H1 (cell line): ENCODE measurements at regions not wholly inside any gene's neighbourhood (a gene's known extent, or its start where the extent isn't known, plus 50 kb on each side); places are given as distances from the start of the nearest gene placed in this dataset.
A peak's percentile ranks its signal among the peaks of the same experiment; 100 is the strongest.

Source experiments
- CTCF ChIA-PET: fragments of 300-600 bp; sonication (Branson Sonifier 250); formaldehyde crosslinking; loops from one replicate; lab custom pipeline; 2021; ENCODE audit not compliant: partially characterized antibody; lab: Charles Lee
- POLR2A ChIA-PET: fragments of 300-600 bp; sonication (Branson Sonifier 250); formaldehyde crosslinking; loops from one replicate; lab custom pipeline; 2021; ENCODE audit warnings: inconsistent platforms; ENCODE audit not compliant: partially characterized antibody; lab: Charles Lee
- DNase-seq, 2 experiments: peaks; one replicate each; pipeline versions ENCODE4 v3.0.0 to v3.0.0-alpha.2; 2010 to 2022; ENCODE audit warnings: low spot score in 2 of 2, low read depth in 1 of 2, mixed read lengths in 1 of 2
- FAIRE-seq: peaks from 2 replicates; lab custom pipeline; 2011; peaks lifted over from hg19 to GRCh38; lab: Jason Lieb, UNC
- H2AFZ ChIP-seq: 2 replicates; pipeline ENCODE4 v1.8.1; 2012; ENCODE audit warnings: low read length, inconsistent platforms
- H2AK5ac ChIP-seq: 2 replicates; pipeline ENCODE4 v1.6.1; 2013; ENCODE audit warnings: low read depth, low read length
- H2BK120ac ChIP-seq: replicated peaks from 2 replicates; pipeline ENCODE3; 2013; ENCODE audit warnings: low read depth, low read length, inconsistent platforms
- H2BK12ac ChIP-seq: 2 replicates; pipeline ENCODE4 v1.6.1; 2013; ENCODE audit warnings: low read depth, low read length
- H2BK15ac ChIP-seq: 2 replicates; pipeline ENCODE4 v1.6.1; 2013; ENCODE audit warnings: low read length
- H2BK20ac ChIP-seq: 2 replicates; pipeline ENCODE4 v1.6.1; 2013; ENCODE audit warnings: low read length
- H2BK5ac ChIP-seq: 2 replicates; pipeline ENCODE4 v1.6.1; 2013; ENCODE audit warnings: low read depth, low read length
- H3K14ac ChIP-seq: 2 replicates; pipeline ENCODE4 v1.6.1; 2013; ENCODE audit warnings: inconsistent platforms; ENCODE audit not compliant: insufficient read length
- H3K18ac ChIP-seq: 2 replicates; pipeline ENCODE4 v1.6.1; 2013; ENCODE audit warnings: low read length; ENCODE audit errors: extremely low read depth
- H3K23ac ChIP-seq: 2 replicates; pipeline ENCODE4 v1.6.1; 2013; ENCODE audit warnings: inconsistent platforms; ENCODE audit not compliant: insufficient read length
- H3K23me2 ChIP-seq: 2 replicates; pipeline ENCODE4 v1.6.1; 2013; ENCODE audit warnings: low read depth, low read length
- H3K27ac ChIP-seq: 2 replicates; pipeline ENCODE4 v1.6.1; 2011; ENCODE audit warnings: low read depth, low read length, inconsistent platforms
- H3K27me3 ChIP-seq, 4 experiments: replicated peaks in 1 of 4; 1 replicate in 1 of 4; 2 replicates in 3 of 4; pipeline versions ENCODE4 v1.6.1 to v1.8.1; 2011 to 2013; ENCODE audit warnings: low read length in 3 of 4, mild to moderate bottlenecking in 3 of 4, inconsistent platforms in 2 of 4, mixed read lengths in 2 of 4, moderate library complexity in 1 of 4; ENCODE audit not compliant: control insufficient read depth in 3 of 4, insufficient read depth in 3 of 4; ENCODE audit errors: extremely low read depth in 1 of 4
- H3K36me3 ChIP-seq, 4 experiments: 2 replicates each; pipeline versions ENCODE4 v1.6.1 to v1.8.1; 2011 to 2013; ENCODE audit warnings: mild to moderate bottlenecking in 4 of 4, low read length in 3 of 4, moderate library complexity in 2 of 4, control low read depth in 1 of 4, inconsistent platforms in 1 of 4; ENCODE audit not compliant: insufficient read depth in 4 of 4, control insufficient read depth in 2 of 4
- H3K4ac ChIP-seq: replicated peaks from 2 replicates; pipeline ENCODE3; 2013; ENCODE audit warnings: low read length, low read depth, mixed read lengths, inconsistent platforms; ENCODE audit not compliant: insufficient read length
- H3K4me1 ChIP-seq, 4 experiments: replicated peaks in 1 of 4; 1 replicate in 1 of 4; 2 replicates in 3 of 4; pipeline versions ENCODE4 v1.6.1 to v1.8.1; 2011 to 2013; ENCODE audit warnings: low read length in 3 of 4, inconsistent platforms in 2 of 4, mixed read lengths in 1 of 4; ENCODE audit not compliant: insufficient read depth in 4 of 4, control insufficient read depth in 3 of 4
- H3K4me2 ChIP-seq, 2 experiments: 2 replicates each; pipeline versions ENCODE4 v1.6.1 to v1.8.1; 2011 to 2013; ENCODE audit warnings: low read depth in 2 of 2, low read length in 2 of 2, control low read depth in 1 of 2, inconsistent platforms in 1 of 2, mild to moderate bottlenecking in 1 of 2; ENCODE audit not compliant: insufficient read depth in 1 of 2
- H3K4me3 ChIP-seq, 4 experiments: fragments of 200-600, 300-600 bp in 1 of 4; sonication (generic), shearing (Covaris generic), sonication (Bioruptor Twin) in 1 of 4; 2 replicates each; pipeline versions ENCODE4 v1.5.1 to v1.8.1; 2011 to 2016; ENCODE audit warnings: low read length in 4 of 4, low read depth in 3 of 4, control low read depth in 2 of 4, inconsistent platforms in 2 of 4, mild to moderate bottlenecking in 2 of 4, mixed read lengths in 1 of 4, moderate library complexity in 1 of 4; ENCODE audit not compliant: insufficient read depth in 2 of 4; ENCODE audit errors: extremely low read depth in 1 of 4
- H3K56ac ChIP-seq: replicated peaks from 2 replicates; pipeline ENCODE3; 2013; ENCODE audit warnings: low read depth, mild to moderate bottlenecking, mixed read lengths, low read length, inconsistent platforms; ENCODE audit not compliant: insufficient read length
- H3K79me1 ChIP-seq: 2 replicates; pipeline ENCODE4 v1.6.1; 2013; ENCODE audit warnings: low read depth, low read length, control low read depth
- H3K79me2 ChIP-seq, 2 experiments: 2 replicates each; pipeline versions ENCODE4 v1.6.1 to v1.8.1; 2012 to 2013; ENCODE audit warnings: low read length in 2 of 2, mild to moderate bottlenecking in 2 of 2, inconsistent platforms in 1 of 2; ENCODE audit not compliant: insufficient read depth in 2 of 2, control insufficient read depth in 1 of 2
- H3K9ac ChIP-seq, 4 experiments: replicated peaks in 1 of 4; 1 replicate in 1 of 4; 2 replicates in 3 of 4; pipeline versions ENCODE4 v1.6.1 to v1.8.1; 2011 to 2013; ENCODE audit warnings: low read depth in 3 of 4, low read length in 3 of 4, control low read depth in 2 of 4, mild to moderate bottlenecking in 2 of 4, moderate library complexity in 2 of 4, inconsistent platforms in 1 of 4; ENCODE audit errors: extremely low read depth in 1 of 4
- H3K9me3 ChIP-seq, 2 experiments: 2 replicates each; pipeline versions ENCODE4 v1.6.1 to v1.8.1; 2012 to 2013; ENCODE audit warnings: mild to moderate bottlenecking in 2 of 2, moderate library complexity in 2 of 2, control low read depth in 1 of 2, inconsistent platforms in 1 of 2, low read depth in 1 of 2, low read length in 1 of 2, mixed read lengths in 1 of 2; ENCODE audit not compliant: insufficient read depth in 2 of 2
- H4K20me1 ChIP-seq, 2 experiments: replicated peaks in 1 of 2; 2 replicates each; pipeline versions ENCODE3 to v1.8.1; 2011 to 2013; ENCODE audit warnings: inconsistent platforms in 2 of 2, low read length in 2 of 2, mild to moderate bottlenecking in 1 of 2; ENCODE audit not compliant: insufficient read depth in 2 of 2, control insufficient read depth in 1 of 2
- H4K5ac ChIP-seq: 2 replicates; pipeline ENCODE4 v1.6.1; 2013; ENCODE audit warnings: low read length, low read depth, mixed read lengths, inconsistent platforms; ENCODE audit not compliant: insufficient read length
- H4K8ac ChIP-seq: 2 replicates; pipeline ENCODE4 v1.8.0; 2013; ENCODE audit warnings: mild to moderate bottlenecking, moderate library complexity, low read length, inconsistent platforms; ENCODE audit not compliant: insufficient read depth; ENCODE audit errors: extremely low read depth
- H4K91ac ChIP-seq: replicated peaks from 2 replicates; pipeline ENCODE3; 2013; ENCODE audit warnings: low read length, mixed read lengths, inconsistent platforms; ENCODE audit not compliant: insufficient read length
- ATF2 ChIP-seq: IDR thresholded peaks from 2 replicates; pipeline ENCODE4 v1.6.1; 2012; ENCODE audit warnings: low read length, inconsistent platforms
- CBX8 ChIP-seq: fragments of 300-800, 300-1000 bp; sonication (generic); IDR thresholded peaks from 2 replicates; pipeline ENCODE4 v1.7.1; 2016; ENCODE audit warnings: low read depth, low read length, borderline replicate concordance
- CREB1 ChIP-seq: IDR thresholded peaks from 2 replicates; pipeline ENCODE4 v1.6.1; 2012; ENCODE audit warnings: inconsistent platforms
- HDAC2 ChIP-seq, 2 experiments: fragments of 300-600 bp in 1 of 2; sonication (generic) in 1 of 2; IDR thresholded peaks; 2 replicates each; pipeline ENCODE4 v1.6.1; 2011 to 2012; ENCODE audit warnings: low read depth in 2 of 2, low read length in 2 of 2, mild to moderate bottlenecking in 2 of 2, moderate library complexity in 2 of 2, borderline replicate concordance in 1 of 2, inconsistent platforms in 1 of 2
- NANOG ChIP-seq: IDR thresholded peaks from 2 replicates; pipeline ENCODE4 v1.6.1; 2011; ENCODE audit warnings: low read length, low read depth, mild to moderate bottlenecking, inconsistent platforms; ENCODE audit not compliant: insufficient read depth, poor library complexity, severe bottlenecking
- POLR2AphosphoS5 ChIP-seq: IDR thresholded peaks from 2 replicates; pipeline ENCODE4 v1.6.1; 2011; ENCODE audit warnings: low read depth, low read length
- TAF1 ChIP-seq: IDR thresholded peaks from 2 replicates; pipeline ENCODE4 v1.6.1; 2011; ENCODE audit warnings: mild to moderate bottlenecking, low read depth, low read length
- WGBS, 2 experiments: shearing (Covaris generic) in 1 of 2; methylation state at CpG; one replicate each; pipeline versions ENCODE4 v1.1.6 to v1.1.7; 2013 to 2015; ENCODE audit warnings: low lambda C conversion rate in 2 of 2, mixed read lengths in 2 of 2, inconsistent platforms in 1 of 2, low coverage in 1 of 2, missing lambda C conversion rate in 1 of 2; ENCODE audit not compliant: insufficient replicate concordance in 2 of 2, insufficient coverage in 1 of 2, insufficient read length in 1 of 2; ENCODE audit errors: extremely low coverage in 1 of 2, missing lambda C conversion rate in 1 of 2; 5-methylcytosine and 5-hydroxymethylcytosine counted together

GRCh38 chr15:91737151-91737818 is 116.2 kb upstream of the SLCO3A1 start:
- no peaks in the 10 kb centered on the region for H3K36me3 ChIP-seq
- H3K27ac ChIP-seq, result no peak overlapping the region
- FAIRE-seq (no peak), DNase-seq (no peak)
- no peak overlapping the region for H3K4me2 ChIP-seq
- ChIA-PET CTCF (interaction anchor here (1.1 to 3.0 kb wide), 2 partner anchors 16 to 31 kb away, joined by 3 to 14 read pairs; no protein-coding TSS in a partner anchor), POLR2A (no interaction called here)
- WGBS, 2 experiments, result 87% methylated on average over 13 of the region's 13 CpGs; no CpG with 5 or more reads in 1 of the 2 experiments
- no peak overlapping the region for H2BK120ac ChIP-seq
- H2BK5ac ChIP-seq, result no peak overlapping the region
- H4K8ac ChIP-seq, result no peak overlapping the region
- no peaks in the 10 kb centered on the region for H3K79me1 ChIP-seq
- H3K4me1 ChIP-seq, result no peaks in the 10 kb centered on the region
- TF ChIP-seq TAF1, result no peak
- no peak for TF ChIP-seq CREB1
- no peak for TF ChIP-seq POLR2AphosphoS5
- no peak for TF ChIP-seq NANOG
- no peak for TF ChIP-seq ATF2
- TF ChIP-seq CBX8, result no peak
- TF ChIP-seq HDAC2 (IDR thresholded peaks at IDR 0.05; ENCODE audit: borderline replicate concordance in 1 of 2, low read depth in 2 of 2, low read length in 2 of 2), result no peak
- no peak overlapping the region for H4K5ac ChIP-seq
- H3K23me2 ChIP-seq, result no peaks in the 10 kb centered on the region
- no peak overlapping the region for H3K9ac ChIP-seq
- no peak overlapping the region for H3K14ac ChIP-seq
- no peak overlapping the region for H2AK5ac ChIP-seq
- H3K56ac ChIP-seq, result no peak overlapping the region
- no peak overlapping the region for H4K91ac ChIP-seq
- no peak overlapping the region for H2BK12ac ChIP-seq
- no peak overlapping the region for H2BK20ac ChIP-seq
- H3K9me3 ChIP-seq, result no peaks in the 10 kb centered on the region
- no peak overlapping the region for H2BK15ac ChIP-seq
- peak overlapping the region; percentile 39; the same call in 1 of the 2 replicates for H2AFZ ChIP-seq
- H3K27me3 ChIP-seq, result no peaks in the 10 kb centered on the region
- no peaks in the 10 kb centered on the region for H4K20me1 ChIP-seq
- no peaks in the 10 kb centered on the region for H3K79me2 ChIP-seq
- no peak overlapping the region for H3K4ac ChIP-seq
- H3K23ac ChIP-seq, result no peak overlapping the region
- H3K18ac ChIP-seq, result no peak overlapping the region
- no peak overlapping the region for H3K4me3 ChIP-seq
